HG02981 (cell line): ENCODE measurements at regions not wholly inside any gene's neighbourhood (a gene's known extent, or its start where the extent isn't known, plus 50 kb on each side); places are given as distances from the start of the nearest gene placed in this dataset.
"Not testable (repeated sequence)": the region's sequence is repeated elsewhere in the genome, so short reads cannot be mapped to it uniquely, and the experiment has no call there.

ENCODE experiments used
- ATAC-seq: cut with Tn5 transposase; IDR thresholded peaks from one replicate; pipeline ENCODE4 v1.9.1; 2021; ENCODE audit warnings: mild to moderate bottlenecking, moderate library complexity; ENCODE audit not compliant: unreplicated experiment

DNA sequence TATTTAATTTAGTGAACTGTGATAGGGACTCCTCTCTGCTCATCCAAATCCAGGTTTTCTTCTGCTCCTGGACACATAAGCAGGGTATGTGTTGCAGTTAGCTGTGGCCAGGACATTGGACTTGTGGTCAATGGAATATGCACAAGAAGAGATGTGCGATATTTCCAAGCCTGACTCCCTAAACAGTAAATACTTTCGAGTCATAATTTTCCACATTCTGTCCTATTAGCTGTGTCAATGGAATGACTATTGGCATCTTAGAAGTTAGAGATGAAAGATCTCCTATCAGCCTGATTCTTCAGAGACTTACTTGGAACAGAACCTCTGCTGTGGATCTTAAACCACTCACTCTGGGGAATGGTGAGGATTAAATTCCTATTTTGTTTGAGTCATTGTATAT lies 771.0 kb downstream of the EFNB2 start:
- ATAC-seq, result no peak

DNA sequence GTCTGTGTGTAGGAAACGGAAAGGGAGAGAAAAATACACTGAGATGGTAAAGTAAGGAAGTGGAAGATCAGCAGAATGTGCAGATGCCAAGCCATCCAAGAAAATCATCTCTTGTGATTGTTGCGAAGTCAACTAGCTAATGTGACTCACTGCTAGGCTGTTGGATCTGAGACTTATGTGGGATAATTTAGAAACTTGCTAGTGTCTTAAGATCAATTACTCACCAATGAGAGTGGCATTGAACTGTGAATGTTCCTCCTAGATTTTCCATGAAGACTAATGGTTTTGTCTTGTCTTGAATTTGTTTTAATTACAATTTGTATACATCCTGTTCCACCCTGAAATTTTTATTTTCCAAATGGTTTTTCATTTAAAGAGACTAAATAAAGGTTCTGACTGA lies 771.6 kb downstream of the EFNB2 start:
- no peak for ATAC-seq

DNA sequence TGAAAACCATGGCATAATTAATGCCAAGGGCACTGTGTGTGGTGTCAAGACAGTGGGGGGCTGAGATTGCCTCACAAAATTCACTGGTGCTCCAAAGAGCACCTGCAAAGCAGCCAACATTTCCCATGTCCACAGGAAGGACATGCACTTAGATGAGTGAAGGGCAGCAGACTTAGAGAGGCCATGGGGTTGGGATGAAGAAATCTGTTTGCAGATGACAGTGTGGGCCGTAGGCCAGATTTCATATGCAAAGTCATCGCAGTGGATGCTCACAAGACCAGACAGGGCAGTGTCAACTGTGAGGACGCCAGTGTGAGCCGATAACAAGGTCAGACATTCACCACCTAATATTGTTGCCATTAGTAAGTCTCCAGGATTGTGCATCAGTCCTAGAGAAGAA lies 773.4 kb downstream of the EFNB2 start:
- ATAC-seq, result no peak

DNA sequence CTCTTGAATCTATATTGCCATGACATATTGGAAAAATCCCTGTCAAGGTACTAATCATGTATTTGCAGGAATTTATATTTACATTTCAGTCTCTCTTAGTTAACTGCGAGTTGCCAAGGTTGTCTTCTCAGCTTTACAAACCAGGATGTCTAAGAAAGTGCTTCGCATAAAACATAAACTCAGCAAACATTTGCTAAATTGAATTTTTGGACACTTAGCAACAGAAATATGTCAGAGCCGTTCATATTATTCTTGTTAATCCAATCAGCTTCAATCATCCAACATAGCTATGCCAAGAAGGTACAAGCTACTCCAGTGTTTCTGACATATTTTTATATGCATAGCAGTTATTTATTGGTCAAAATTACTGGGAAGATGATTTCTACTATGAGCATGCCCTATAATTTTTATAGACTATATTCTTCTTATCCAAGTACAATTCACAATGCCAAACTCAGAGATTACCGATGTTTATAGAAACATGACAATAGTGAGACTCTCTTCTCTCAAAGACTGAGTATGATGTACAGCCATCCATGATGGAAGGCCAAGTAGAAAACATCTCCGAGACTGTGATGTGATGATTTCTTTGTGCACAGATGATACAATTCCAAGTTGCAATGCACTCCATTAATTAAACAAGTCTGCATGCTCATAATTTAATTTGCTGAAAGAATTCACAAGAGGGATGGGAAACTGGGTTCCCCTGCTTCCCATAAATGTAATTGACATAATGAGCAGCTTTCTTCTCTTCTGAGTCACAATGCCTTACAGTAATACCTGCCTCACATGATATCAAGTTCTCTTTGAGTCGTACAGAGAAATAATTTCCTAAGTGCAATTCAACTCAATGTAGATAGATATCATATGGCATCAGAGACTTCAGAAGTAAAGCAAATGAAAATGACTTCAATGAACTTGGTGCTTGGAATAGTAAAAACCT lies 776.3 kb downstream of the EFNB2 start:
- ATAC-seq, result no peak

DNA sequence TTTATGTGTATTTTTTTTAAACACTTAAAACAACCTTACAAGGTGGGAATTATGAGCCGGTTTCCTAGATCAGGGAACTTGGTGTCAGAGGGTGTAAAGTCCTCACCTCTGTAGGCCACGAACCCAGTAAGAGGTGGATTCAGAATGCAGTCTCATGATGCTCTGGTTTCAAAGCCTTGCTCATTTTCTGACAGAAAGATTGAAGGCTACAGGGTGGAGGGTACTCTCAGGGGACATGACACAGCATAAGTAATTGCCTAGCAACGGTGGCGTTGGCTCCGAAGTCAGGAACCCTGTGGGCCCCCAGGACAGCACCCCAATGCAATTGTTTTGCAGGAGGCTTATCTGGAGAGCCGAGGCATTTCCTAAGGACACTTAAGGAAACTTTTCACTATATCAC lies 794.7 kb downstream of the EFNB2 start:
- ATAC-seq, result no peak

DNA sequence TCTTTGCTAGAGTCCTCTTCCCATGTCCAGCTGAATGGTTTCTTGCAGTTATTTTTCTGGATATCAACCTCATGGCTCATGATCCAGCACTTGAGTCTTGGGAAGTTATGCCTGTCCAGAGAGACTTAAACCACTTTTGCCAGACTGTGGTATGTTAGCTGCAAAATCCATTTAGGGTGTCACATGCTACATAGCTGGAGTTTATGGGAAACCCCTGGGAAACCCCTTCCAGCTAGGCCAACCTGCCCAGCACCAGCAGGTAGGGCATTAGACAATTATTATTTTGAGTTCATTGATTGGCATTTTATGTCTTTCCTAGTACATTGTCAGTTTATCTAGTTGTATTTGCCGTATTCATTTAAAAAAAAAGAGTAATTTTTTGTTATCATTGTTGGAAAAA lies 797.8 kb downstream of the EFNB2 start:
- ATAC-seq, result no peak

DNA sequence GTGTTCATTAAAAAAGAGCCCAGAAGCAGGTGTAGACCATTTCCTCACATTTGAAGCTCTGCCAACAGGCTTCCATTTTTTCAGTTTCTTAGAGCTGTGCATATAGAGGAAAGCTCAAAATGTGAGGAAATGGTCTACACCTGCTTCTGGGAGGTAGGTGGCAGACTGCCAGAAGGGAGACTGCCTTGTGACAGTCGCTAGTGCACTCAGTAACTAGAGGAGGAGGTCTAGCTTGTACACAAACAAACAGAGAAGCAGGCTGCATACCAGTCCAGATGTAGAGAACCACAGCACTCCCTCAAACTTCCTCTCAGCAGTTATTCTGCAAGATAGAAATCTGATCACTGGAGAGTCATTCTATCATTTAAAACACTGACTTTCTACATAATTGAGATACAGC lies 800.2 kb downstream of the EFNB2 start:
- ATAC-seq, result no peak

DNA sequence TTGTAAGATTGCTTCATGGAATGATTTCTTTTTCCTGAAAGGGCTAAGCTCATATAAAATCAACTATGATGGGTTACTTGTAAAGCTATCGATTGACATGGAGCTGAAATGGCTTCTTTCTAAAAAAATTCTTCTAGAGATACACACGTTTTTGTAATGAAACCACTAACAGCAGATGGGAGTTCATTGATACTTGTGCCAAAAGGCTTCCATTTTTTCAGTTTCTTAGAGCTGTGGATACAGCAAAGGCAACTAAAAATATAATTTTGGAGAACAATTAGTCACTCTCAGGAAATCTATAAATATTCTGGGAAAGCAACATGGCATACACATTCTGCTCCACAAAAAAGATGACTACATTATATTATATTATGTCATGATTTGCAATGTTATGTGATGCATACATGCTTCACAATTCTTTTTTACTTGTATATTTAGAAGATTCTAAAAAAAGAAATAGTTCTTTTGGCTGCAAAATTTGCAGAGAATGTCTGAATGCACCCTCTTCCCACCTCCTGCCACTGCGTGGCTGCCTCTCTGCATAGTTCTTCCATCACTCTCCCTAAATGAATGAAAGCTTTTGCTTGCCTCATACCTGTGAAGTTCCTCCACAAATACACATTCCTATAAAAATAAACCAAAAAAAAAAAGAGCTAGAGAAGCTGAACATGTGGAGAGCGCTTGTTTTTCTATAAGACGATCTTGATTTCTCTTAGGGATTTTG lies 802.5 kb downstream of the EFNB2 start:
- no peak for ATAC-seq

DNA sequence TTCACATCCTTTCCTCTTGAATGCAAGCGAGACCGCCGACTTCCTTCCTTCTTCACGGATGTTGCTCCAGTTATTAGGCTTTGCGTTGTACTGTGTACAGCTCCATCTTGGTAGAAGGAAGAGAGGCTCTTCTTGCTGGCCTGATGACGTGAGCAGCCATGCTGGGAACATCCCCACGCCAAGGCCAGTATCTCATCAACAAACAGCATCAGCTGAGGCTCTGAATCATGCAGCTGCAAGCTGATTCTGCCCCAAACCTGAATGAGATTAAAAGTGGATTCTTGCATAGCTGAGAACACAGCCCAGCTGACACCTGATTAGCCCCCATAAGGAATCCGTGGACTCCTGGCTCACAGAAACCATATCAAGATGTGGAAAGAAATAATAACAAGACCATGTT lies 809.6 kb downstream of the EFNB2 start:
- no peak for ATAC-seq

DNA sequence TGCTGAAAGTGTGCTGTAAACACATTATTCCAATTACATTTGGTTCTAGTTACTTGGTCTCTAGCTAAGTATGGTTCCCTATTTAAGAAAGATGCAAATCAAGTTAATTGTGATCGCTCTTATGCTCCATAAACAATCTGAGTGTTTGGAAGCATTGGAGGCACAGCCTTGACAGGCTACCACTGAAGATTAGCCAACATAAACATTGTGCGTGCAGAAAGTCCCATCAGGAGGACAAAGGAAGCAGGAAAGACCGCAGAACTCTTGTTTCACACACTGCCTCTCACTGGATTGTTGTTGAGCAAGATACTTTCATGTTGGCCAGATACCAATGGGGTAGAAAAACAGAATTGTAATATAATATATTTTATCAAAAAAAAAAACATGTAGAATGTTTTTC lies 814.4 kb downstream of the EFNB2 start:
- ATAC-seq, result no peak

DNA sequence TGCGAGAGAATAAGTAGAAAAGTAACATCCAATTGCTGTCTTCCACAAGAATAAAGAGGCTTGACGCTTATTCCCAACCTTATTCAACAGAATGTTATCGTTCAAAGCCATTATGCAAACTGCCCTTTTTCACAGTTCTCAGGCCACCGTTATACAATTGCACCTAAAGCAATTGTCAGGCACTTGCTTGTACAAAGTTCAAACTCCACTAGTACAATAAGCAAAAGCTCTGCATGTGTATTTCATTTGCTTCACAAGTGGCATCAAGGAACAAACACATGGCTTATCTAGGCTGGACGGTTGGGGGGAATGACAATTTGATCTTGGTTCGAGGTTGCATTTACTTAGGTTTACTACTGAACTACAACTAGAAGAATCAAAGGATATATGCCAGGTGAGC lies 815.6 kb downstream of the EFNB2 start:
- no peak for ATAC-seq

DNA sequence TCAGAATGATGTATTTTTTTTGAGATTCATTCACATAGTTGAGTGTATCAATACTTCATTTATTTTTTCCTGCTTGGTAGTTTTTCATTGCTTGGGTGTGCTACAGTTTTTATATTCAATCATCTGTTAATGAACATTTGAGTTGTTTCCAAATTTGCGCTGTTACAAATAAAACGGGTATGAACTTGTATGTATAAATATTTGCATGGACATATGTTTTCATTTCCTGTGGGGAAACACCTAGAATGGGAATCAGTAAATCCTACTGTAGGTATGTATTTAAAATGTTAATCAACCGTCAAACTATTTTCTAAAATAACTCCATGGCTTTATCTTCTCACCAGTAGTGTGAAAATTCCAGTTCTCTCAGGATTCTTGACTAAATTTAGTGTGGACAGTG lies 826.3 kb downstream of the EFNB2 start:
- no peak for ATAC-seq

DNA sequence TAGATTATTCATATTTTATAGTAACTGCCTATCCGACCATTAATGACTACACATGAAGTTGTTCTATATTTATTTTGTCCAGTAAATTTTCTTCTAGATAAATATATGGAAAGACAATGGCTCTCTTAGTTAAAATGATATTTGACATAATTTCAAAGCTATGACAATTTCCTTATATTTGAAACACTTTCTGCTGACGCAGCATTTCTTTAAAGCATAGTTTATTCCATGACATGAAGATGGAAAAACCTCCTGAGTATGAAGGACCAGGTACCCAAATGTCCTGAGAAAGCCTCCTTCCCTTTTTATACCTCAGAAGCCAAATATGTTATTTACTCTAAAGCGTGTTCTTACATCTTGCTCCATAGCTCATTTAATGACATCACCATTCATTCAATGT lies 831.6 kb downstream of the EFNB2 start:
- no peak for ATAC-seq

DNA sequence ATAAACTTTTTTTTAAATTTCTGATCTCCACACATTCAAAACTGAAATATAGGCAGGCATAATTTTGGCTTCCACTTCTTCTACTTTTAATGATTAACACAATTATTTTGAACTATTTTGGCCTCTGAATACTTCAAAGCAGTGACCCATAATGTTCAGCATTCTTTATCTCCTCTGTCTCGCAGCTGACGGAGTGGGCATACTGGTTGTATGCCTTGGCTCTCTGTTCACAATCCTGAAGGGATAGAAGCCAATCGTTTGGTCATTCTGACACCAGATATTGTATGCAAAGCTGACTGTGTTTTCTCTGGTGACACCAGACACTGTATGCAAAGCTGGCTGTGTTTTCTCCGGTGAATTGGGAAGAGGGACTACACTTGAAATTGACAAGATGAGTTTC lies 833.0 kb downstream of the EFNB2 start:
- no peak for ATAC-seq

DNA sequence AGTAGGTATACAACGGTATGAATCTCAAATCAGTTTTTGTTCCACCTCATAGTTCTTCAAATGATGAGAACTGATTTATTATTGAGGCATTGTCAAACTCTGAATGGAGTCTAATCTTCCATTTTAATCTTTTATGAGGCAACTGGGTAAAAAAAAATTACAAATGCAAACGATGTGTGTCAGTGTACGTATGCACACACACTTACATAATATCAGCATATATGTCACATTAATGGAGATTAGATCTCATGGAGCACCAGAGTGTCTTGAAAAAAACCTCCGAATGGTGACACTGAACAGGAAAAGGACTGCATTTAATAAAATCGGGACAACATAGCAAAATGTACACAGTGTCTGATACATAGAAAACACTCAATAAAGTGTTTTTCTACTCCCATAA lies 842.7 kb downstream of the EFNB2 start:
- no peak for ATAC-seq

DNA sequence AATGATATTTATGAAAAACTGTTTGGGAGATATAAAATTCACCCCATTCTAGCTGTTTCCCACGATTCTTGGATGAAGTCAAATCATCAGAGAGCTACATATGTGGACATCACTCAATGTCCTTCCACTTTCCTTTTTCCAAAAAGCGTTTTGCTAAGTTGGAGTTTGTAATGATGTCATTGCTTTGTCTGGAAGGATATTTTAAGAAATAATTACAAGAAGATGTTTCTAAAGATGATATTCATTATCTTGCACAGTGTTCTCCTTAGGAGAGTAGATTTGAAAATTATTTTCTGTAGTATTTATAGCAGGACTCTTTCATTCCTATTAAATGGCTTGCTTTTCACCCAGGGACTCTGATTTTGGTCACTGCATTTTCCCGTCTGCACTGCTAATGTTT lies 851.2 kb downstream of the EFNB2 start:
- no peak for ATAC-seq

DNA sequence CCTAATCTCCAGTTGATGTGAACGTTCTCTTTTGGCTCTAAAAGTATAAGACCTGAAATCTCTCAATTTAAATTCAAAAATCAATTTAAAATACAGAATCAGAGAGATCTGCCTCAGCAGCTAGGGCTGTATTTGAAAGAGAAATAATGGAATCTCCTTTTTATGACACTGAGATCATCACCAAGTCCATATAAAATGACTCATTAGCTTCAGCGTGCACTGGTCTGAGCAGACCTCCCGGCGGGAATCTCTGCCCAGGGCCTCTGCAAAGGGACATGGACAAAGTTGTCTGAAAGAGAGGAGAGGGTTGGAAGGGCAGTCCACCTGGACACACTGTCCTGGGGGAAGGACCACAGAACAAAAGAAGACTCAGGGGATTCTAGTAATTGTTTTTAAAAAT lies 855.6 kb downstream of the EFNB2 start:
- no peak for ATAC-seq

DNA sequence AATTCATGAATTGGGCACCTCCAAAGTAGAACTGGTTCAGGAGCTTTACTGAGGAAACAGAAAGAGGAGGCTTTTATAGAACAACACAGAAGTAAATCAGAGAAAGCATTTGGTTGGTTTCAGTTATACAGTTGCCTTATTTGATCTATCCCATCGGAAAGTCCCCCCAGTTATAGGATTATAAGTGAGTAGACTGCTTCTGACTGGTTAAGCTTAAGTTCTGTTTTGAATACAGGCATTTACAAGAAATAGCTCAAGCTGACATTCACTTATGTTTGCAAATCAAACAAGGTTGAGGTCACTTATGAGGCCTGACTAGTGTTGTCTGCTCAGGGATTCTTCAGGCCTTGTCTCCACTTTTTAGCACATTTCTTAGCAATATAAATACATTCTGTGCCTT lies 857.4 kb downstream of the EFNB2 start:
- ATAC-seq, result no peak

DNA sequence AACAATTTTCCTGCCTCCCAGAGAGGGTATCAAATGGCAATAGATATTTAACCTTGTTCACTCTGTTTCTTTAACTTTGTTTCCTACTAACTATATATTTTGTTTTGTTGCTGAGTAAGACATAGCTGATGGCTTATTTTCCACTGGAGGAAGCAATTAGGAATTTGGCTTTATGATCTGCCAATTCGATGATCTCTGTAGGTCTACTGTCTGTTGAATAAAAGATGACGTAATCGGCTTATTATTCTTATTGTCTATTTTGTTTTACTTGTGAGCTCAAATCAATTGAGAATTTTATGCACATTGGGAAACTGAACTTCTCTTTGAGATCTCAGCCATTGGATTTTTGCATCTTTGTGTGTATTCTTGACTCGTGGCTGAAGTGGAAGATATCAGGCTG lies 862.6 kb downstream of the EFNB2 start:
- no peak for ATAC-seq

DNA sequence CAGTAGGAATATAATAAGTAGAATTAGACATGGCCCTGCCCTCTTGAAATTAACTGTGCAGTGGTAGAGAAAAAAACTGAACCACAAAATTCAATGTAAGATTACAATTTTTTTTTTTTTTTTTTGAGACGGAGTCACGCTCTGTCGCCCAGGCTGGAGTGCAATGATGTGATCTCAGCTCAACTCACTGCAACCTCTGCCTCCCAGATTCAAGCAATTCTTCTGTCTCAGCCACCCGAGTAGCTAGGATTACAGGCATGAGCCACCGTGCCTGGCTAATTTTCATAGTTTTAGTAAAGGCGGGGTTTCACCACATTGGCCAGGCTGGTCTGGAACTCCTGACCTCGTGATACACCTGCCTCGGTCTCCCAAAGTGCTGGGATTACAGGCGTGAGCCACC lies 864.3 kb downstream of the EFNB2 start:
- ATAC-seq, result not testable (repeated sequence)

DNA sequence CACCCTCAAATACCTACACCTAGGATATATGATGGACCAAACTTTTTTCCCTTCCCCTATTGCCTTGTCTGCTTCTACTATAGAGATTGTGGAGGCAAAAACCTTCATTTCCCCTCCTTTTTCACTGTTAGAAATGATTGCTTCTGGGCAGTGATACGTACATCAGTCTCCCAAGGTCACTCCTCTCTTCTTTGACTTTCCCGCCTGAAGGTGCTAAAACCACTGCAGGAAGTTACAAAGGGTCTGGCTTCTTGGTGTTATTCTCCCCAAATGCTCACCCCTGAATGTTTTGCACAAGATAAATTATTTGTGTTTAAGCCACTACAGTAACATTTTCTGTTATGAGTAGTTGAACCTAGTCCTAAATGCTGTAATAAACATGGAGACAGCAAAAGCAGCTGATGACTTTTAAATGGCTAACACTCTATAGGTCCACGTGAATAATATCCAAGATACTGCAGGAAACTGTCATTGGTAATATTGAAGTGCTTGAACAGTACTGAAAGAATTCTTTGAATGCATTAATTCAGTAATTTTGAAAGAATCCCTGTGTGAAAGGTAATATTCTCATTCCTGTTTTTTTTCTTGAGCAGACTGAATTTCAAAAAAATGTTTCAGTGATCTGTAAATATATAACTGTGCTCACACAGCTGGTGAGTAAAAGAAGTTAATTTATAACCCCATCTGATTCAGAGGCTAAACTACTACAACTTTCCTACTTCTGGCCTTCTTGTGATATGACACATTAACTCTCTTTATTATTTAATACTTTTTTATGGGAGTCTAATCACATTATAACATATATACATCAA lies 865.1 kb downstream of the EFNB2 start:
- no peak for ATAC-seq

DNA sequence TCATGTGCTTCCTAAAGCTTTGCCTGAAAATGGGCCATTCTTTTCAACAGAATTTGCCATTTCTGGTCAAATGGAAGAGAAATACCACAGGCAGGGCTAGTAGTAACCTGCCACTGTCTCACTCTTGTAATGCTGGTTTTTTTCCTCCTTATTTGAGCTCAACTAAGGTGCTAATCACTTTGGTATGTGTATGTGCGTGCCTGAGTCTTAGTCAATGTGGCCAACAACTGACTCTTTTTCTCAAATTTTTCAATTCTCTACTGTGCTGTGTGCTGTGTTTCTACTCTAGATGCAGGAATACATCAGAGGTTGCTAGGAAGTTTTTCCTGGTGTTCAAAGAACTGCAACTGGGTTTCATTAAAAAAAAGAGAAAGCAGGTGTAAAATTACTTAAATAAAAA lies 870.2 kb downstream of the EFNB2 start:
- no peak for ATAC-seq
